ENCODE measurements at regions not wholly inside any gene's neighbourhood (a gene's known extent, or its start where the extent isn't known, plus 50 kb on each side); places are given as distances from the start of the nearest gene placed in this dataset.

DNA sequence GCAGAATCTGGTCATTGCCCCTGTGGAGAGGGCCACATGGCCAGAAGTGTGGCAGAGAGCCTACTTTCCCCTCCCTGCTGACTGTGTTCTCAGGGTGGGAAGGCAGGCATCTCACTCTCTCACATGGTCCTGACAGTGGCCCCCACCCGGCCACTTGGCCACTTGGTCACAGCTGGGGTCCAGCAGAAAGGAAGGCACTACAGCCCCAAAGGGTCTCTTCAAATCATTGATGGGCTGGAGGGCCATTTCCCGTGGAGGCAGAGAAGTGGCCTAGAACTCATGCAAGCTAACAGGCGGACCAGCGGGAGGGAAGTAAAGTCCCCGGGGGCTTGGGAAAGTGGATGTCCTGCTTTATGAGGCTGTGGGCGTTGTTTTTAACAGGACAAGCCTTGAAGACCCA, 125.3 kb downstream of the EMX2 start:
- no peaks in the 10 kb centered on the region for H3K9me3 ChIP-seq

More for the DNA sequence above, 125.3 kb downstream of the EMX2 start:
- POLR2A ChIA-PET, result no interaction called here
- Histone ChIP-seq H3K36me3 (replicated peaks in 1 of 2; ENCODE audit: control insufficient read depth in 1 of 2, insufficient read depth in 2 of 2, low read length in 1 of 2) (no peaks in the 10 kb centered on the region), H3K79me2 (ENCODE audit: insufficient read depth) (no peaks in the 10 kb centered on the region), H3F3A (replicated peaks; ENCODE audit: insufficient read depth) (no peaks in the 10 kb centered on the region), H2AFZ (ENCODE audit: low read depth) (no peak overlapping the region), H3K27ac (ENCODE audit: low read depth in 2 of 2, low read length in 1 of 2) (no peak overlapping the region), H3K4me2 (no peak overlapping the region), H3K9ac (no peak overlapping the region), H4K20me1 (ENCODE audit: insufficient read depth) (no peaks in the 10 kb centered on the region), H3K9me2 (no peaks in the 10 kb centered on the region), H3K27me3 (ENCODE audit: insufficient read depth) (no peaks in the 10 kb centered on the region), H3K4me1 (ENCODE audit: control insufficient read depth in 1 of 2, insufficient read depth in 2 of 2, low read depth in 1 of 2, low read length in 1 of 2) (no peaks in the 10 kb centered on the region), H3K4me3 (ENCODE audit: low read depth in 2 of 2, low read length in 1 of 2) (no peak overlapping the region)
- WGBS (ENCODE audit: low lambda C conversion rate), result 31% methylated on average over 5 of the region's 6 CpGs
- no peak for TF ChIP-seq TCF12 (IDR thresholded peaks at IDR 0.05)
- TF ChIP-seq USF2 (IDR thresholded peaks at IDR 0.05; ENCODE audit: borderline replicate concordance, low read depth, low read length), result no peak
- no peak for TF ChIP-seq RFX5 (IDR thresholded peaks at IDR 0.05; ENCODE audit: low read length)
- TF ChIP-seq ELF1 (IDR thresholded peaks at IDR 0.05), result no peak
- TF ChIP-seq FOSL2 (IDR thresholded peaks at IDR 0.05; ENCODE audit: borderline replicate concordance, low read depth), result no peak
- TF ChIP-seq GABPA (IDR thresholded peaks at IDR 0.05; ENCODE audit: low read depth), result no peak
- TF ChIP-seq JUND (IDR thresholded peaks at IDR 0.05), result no peak
- no peak for TF ChIP-seq EZH2phosphoT487 (IDR thresholded peaks at IDR 0.05; ENCODE audit: borderline replicate concordance, low read depth)
- TF ChIP-seq, protein P1, sequence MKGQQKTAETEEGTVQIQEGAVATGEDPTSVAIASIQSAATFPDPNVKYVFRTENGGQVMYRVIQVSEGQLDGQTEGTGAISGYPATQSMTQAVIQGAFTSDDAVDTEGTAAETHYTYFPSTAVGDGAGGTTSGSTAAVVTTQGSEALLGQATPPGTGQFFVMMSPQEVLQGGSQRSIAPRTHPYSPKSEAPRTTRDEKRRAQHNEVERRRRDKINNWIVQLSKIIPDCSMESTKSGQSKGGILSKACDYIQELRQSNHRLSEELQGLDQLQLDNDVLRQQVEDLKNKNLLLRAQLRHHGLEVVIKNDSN (IDR thresholded peaks at IDR 0.05; ENCODE audit: borderline replicate concordance, low read depth), result no peak
- no peak for TF ChIP-seq NRF1 (IDR thresholded peaks at IDR 0.05; ENCODE audit: low read depth, low read length)
- TF ChIP-seq, protein P2, sequence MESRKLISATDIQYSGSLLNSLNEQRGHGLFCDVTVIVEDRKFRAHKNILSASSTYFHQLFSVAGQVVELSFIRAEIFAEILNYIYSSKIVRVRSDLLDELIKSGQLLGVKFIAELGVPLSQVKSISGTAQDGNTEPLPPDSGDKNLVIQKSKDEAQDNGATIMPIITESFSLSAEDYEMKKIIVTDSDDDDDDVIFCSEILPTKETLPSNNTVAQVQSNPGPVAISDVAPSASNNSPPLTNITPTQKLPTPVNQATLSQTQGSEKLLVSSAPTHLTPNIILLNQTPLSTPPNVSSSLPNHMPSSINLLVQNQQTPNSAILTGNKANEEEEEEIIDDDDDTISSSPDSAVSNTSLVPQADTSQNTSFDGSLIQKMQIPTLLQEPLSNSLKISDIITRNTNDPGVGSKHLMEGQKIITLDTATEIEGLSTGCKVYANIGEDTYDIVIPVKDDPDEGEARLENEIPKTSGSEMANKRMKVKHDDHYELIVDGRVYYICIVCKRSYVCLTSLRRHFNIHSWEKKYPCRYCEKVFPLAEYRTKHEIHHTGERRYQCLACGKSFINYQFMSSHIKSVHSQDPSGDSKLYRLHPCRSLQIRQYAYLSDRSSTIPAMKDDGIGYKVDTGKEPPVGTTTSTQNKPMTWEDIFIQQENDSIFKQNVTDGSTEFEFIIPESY (IDR thresholded peaks at IDR 0.05; ENCODE audit: borderline replicate concordance, low read depth), result no peak
- TF ChIP-seq YY1 (IDR thresholded peaks at IDR 0.05; ENCODE audit: low read depth), result no peak
- no peak for TF ChIP-seq RCOR1 (IDR thresholded peaks at IDR 0.05; ENCODE audit: low read length)
- TF ChIP-seq, protein P3, sequence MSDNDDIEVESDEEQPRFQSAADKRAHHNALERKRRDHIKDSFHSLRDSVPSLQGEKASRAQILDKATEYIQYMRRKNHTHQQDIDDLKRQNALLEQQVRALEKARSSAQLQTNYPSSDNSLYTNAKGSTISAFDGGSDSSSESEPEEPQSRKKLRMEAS (IDR thresholded peaks at IDR 0.05; ENCODE audit: low read depth), result no peak
- TF ChIP-seq, protein P4, sequence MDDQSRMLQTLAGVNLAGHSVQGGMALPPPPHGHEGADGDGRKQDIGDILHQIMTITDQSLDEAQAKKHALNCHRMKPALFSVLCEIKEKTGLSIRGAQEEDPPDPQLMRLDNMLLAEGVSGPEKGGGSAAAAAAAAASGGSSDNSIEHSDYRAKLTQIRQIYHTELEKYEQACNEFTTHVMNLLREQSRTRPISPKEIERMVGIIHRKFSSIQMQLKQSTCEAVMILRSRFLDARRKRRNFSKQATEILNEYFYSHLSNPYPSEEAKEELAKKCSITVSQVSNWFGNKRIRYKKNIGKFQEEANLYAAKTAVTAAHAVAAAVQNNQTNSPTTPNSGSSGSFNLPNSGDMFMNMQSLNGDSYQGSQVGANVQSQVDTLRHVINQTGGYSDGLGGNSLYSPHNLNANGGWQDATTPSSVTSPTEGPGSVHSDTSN (IDR thresholded peaks at IDR 0.05), result no peak
- DNase-seq, result no peak
- CTCF ChIA-PET, result no interaction called here

Data from SK-N-SH (cell line).